ENCODE measurements at regions not wholly inside any gene's neighbourhood (a gene's known extent, or its start where the extent isn't known, plus 50 kb on each side); places are given as distances from the start of the nearest gene placed in this dataset.

- no peak overlapping the region for H2BK5ac ChIP-seq (ENCODE audit: low read length)
- no peak overlapping the region for H3K4me2 ChIP-seq (ENCODE audit: insufficient read depth, low read length, poor library complexity, severe bottlenecking)
- H3K4me3 ChIP-seq (ENCODE audit: low read length in 2 of 2) = no peak overlapping the region
- no CpG with 5 or more reads among the region's 5 CpGs for WGBS, 2 donors (ENCODE audit: extremely low coverage in 2 of 2, insufficient read length in 2 of 2, insufficient replicate concordance in 1 of 2)
- no peak overlapping the region for H3K9ac ChIP-seq (ENCODE audit: low read depth, low read length, poor library complexity)
- H3K18ac ChIP-seq (ENCODE audit: low read length) = no peak overlapping the region
- H3K9me3 ChIP-seq (replicated peaks in 1 of 2; ENCODE audit: control insufficient read depth in 2 of 2, insufficient read depth in 1 of 2, low read depth in 1 of 2, low read length in 2 of 2) = peaks cover 5 to 9% of the 10 kb centered on the region in 2 donors
- no peak overlapping the region for H3K27ac ChIP-seq (replicated peaks; ENCODE audit: low read length)
- H2AK5ac ChIP-seq (ENCODE audit: low read depth, low read length) = no peak overlapping the region
- no peak overlapping the region for H2AFZ ChIP-seq (ENCODE audit: low read length)
- H2BK120ac ChIP-seq (ENCODE audit: low read depth, low read length) = no peak overlapping the region
- DNase-seq (ENCODE audit: low spot score) = no peak
- peaks cover 9 to 96% (median 79%) of the 10 kb centered on the region in 3 experiments for H3K27me3 ChIP-seq (ENCODE audit: control insufficient read depth in 3 of 3, insufficient read depth in 3 of 3, low read depth in 1 of 3, low read length in 3 of 3)
- no peak overlapping the region for H3K14ac ChIP-seq (ENCODE audit: low read length)
- H2BK15ac ChIP-seq (ENCODE audit: low read length) = no peak overlapping the region
- H2BK12ac ChIP-seq (ENCODE audit: low read length) = no peak overlapping the region
- H3K4me1 ChIP-seq (ENCODE audit: control insufficient read depth in 2 of 2, insufficient read depth in 1 of 2, low read depth in 1 of 2, low read length in 2 of 2) = no peaks in the 10 kb centered on the region
- H3K4ac ChIP-seq (ENCODE audit: low read length) = no peak overlapping the region
- no peaks in the 10 kb centered on the region for H3K36me3 ChIP-seq (replicated peaks in 1 of 2; ENCODE audit: control insufficient read depth in 2 of 2, insufficient read depth in 2 of 2, low read length in 2 of 2)
- H3K79me1 ChIP-seq (ENCODE audit: low read depth, low read length) = no peaks in the 10 kb centered on the region
- H3K23ac ChIP-seq (ENCODE audit: low read depth, low read length, poor library complexity) = no peak overlapping the region
- no peak overlapping the region for H4K8ac ChIP-seq (ENCODE audit: low read depth, low read length)
- H4K91ac ChIP-seq (ENCODE audit: low read depth, low read length, poor library complexity) = no peak overlapping the region
These were observed 141.6 kb downstream of the TRIM27 start for GRCh38 chr6:28782113-28782673.

- Histone ChIP-seq H3K14ac (ENCODE audit: low read length) (no peak overlapping the region), H2BK5ac (ENCODE audit: low read length) (no peak overlapping the region), H3K18ac (ENCODE audit: low read length) (no peak overlapping the region), H2AFZ (ENCODE audit: low read length) (no peak overlapping the region), H4K8ac (ENCODE audit: low read depth, low read length) (no peak overlapping the region), H2BK15ac (ENCODE audit: low read length) (no peak overlapping the region), H3K4me3 (ENCODE audit: low read length in 2 of 2) (no peak overlapping the region), H3K9me3 (replicated peaks in 1 of 2; ENCODE audit: control insufficient read depth in 2 of 2, insufficient read depth in 1 of 2, low read depth in 1 of 2, low read length in 2 of 2) (peaks cover 2 to 5% of the 10 kb centered on the region in 2 donors), H3K27ac (replicated peaks; ENCODE audit: low read length) (no peak overlapping the region), H3K9ac (ENCODE audit: low read depth, low read length, poor library complexity) (no peak overlapping the region), H3K4me1 (ENCODE audit: control insufficient read depth in 2 of 2, insufficient read depth in 1 of 2, low read depth in 1 of 2, low read length in 2 of 2) (peaks cover 0 to 3% of the 10 kb centered on the region in 2 donors), H3K4ac (ENCODE audit: low read length) (no peak overlapping the region), H3K36me3 (replicated peaks in 1 of 2; ENCODE audit: control insufficient read depth in 2 of 2, insufficient read depth in 2 of 2, low read length in 2 of 2) (no peaks in the 10 kb centered on the region), H2BK120ac (ENCODE audit: low read depth, low read length) (no peak overlapping the region), H3K23ac (ENCODE audit: low read depth, low read length, poor library complexity) (no peak overlapping the region), H2AK5ac (ENCODE audit: low read depth, low read length) (no peak overlapping the region), H3K4me2 (ENCODE audit: insufficient read depth, low read length, poor library complexity, severe bottlenecking) (no peak overlapping the region), H4K91ac (ENCODE audit: low read depth, low read length, poor library complexity) (no peak overlapping the region), H3K79me1 (ENCODE audit: low read depth, low read length) (no peaks in the 10 kb centered on the region), H3K27me3 (ENCODE audit: control insufficient read depth in 3 of 3, insufficient read depth in 3 of 3, low read depth in 1 of 3, low read length in 3 of 3) (peaks cover 7 to 87% (median 84%) of the 10 kb centered on the region in 3 experiments), H2BK12ac (ENCODE audit: low read length) (no peak overlapping the region)
- DNase-seq (ENCODE audit: low spot score) = no peak
- no CpG with 5 or more reads among the region's 30 CpGs for WGBS, 2 donors (ENCODE audit: extremely low coverage in 2 of 2, insufficient read length in 2 of 2, insufficient replicate concordance in 1 of 2)
These were observed 137.7 kb downstream of the TRIM27 start for GRCh38 chr6:28785962-28786679.

- peak overlapping the region; percentile 55 to 77 for H3K4me3 ChIP-seq (ENCODE audit: low read length in 2 of 2)
- H4K8ac ChIP-seq (ENCODE audit: low read depth, low read length) = no peak overlapping the region
- no peak overlapping the region for H2AK5ac ChIP-seq (ENCODE audit: low read depth, low read length)
- H3K9me3 ChIP-seq (replicated peaks in 1 of 2; ENCODE audit: control insufficient read depth in 2 of 2, insufficient read depth in 1 of 2, low read depth in 1 of 2, low read length in 2 of 2) = peaks cover 0 to 2% of the 10 kb centered on the region in 2 donors
- no peak overlapping the region for H3K23ac ChIP-seq (ENCODE audit: low read depth, low read length, poor library complexity)
- no peak for DNase-seq (ENCODE audit: low spot score)
- H3K4ac ChIP-seq (ENCODE audit: low read length) = no peak overlapping the region
- H3K79me1 ChIP-seq (ENCODE audit: low read depth, low read length) = no peaks in the 10 kb centered on the region
- no peak overlapping the region for H2BK15ac ChIP-seq (ENCODE audit: low read length)
- no peak overlapping the region for H3K27ac ChIP-seq (replicated peaks; ENCODE audit: low read length)
- no peak overlapping the region for H4K91ac ChIP-seq (ENCODE audit: low read depth, low read length, poor library complexity)
- no peaks in the 10 kb centered on the region for H3K36me3 ChIP-seq (replicated peaks in 1 of 2; ENCODE audit: control insufficient read depth in 2 of 2, insufficient read depth in 2 of 2, low read length in 2 of 2)
- H2BK5ac ChIP-seq (ENCODE audit: low read length) = no peak overlapping the region
- peak overlapping the region; percentile 69 for H2AFZ ChIP-seq (ENCODE audit: low read length)
- peaks cover 7 to 75% (median 69%) of the 10 kb centered on the region in 3 experiments for H3K27me3 ChIP-seq (ENCODE audit: control insufficient read depth in 3 of 3, insufficient read depth in 3 of 3, low read depth in 1 of 3, low read length in 3 of 3)
- peaks cover 0 to 4% of the 10 kb centered on the region in 2 donors for H3K4me1 ChIP-seq (ENCODE audit: control insufficient read depth in 2 of 2, insufficient read depth in 1 of 2, low read depth in 1 of 2, low read length in 2 of 2)
- H3K14ac ChIP-seq (ENCODE audit: low read length) = no peak overlapping the region
- no peak overlapping the region for H3K4me2 ChIP-seq (ENCODE audit: insufficient read depth, low read length, poor library complexity, severe bottlenecking)
- no peak overlapping the region for H2BK12ac ChIP-seq (ENCODE audit: low read length)
- no CpG with 5 or more reads among the region's 20 CpGs for WGBS, 2 donors (ENCODE audit: extremely low coverage in 2 of 2, insufficient read length in 2 of 2, insufficient replicate concordance in 1 of 2)
- no peak overlapping the region for H3K9ac ChIP-seq (ENCODE audit: low read depth, low read length, poor library complexity)
- no peak overlapping the region for H2BK120ac ChIP-seq (ENCODE audit: low read depth, low read length)
- H3K18ac ChIP-seq (ENCODE audit: low read length) = no peak overlapping the region
These were observed 134.2 kb downstream of the TRIM27 start for GRCh38 chr6:28789553-28790083.

GRCh38 chr6:28791002-28791383, 132.8 kb downstream of the TRIM27 start:
- no peak overlapping the region for H2AFZ ChIP-seq (ENCODE audit: low read length)
- H3K27me3 ChIP-seq (ENCODE audit: control insufficient read depth in 3 of 3, insufficient read depth in 3 of 3, low read depth in 1 of 3, low read length in 3 of 3) = peaks cover 4 to 80% (median 70%) of the 10 kb centered on the region in 3 experiments
- H3K36me3 ChIP-seq (replicated peaks in 1 of 2; ENCODE audit: control insufficient read depth in 2 of 2, insufficient read depth in 2 of 2, low read length in 2 of 2) = no peaks in the 10 kb centered on the region
- no peak for DNase-seq (ENCODE audit: low spot score)
- H2BK120ac ChIP-seq (ENCODE audit: low read depth, low read length) = no peak overlapping the region
- no peak overlapping the region for H3K9ac ChIP-seq (ENCODE audit: low read depth, low read length, poor library complexity)
- no peak overlapping the region for H3K4ac ChIP-seq (ENCODE audit: low read length)
- no peak overlapping the region for H3K18ac ChIP-seq (ENCODE audit: low read length)
- no peak overlapping the region for H3K4me2 ChIP-seq (ENCODE audit: insufficient read depth, low read length, poor library complexity, severe bottlenecking)
- H3K14ac ChIP-seq (ENCODE audit: low read length) = no peak overlapping the region
- no peaks in the 10 kb centered on the region for H3K79me1 ChIP-seq (ENCODE audit: low read depth, low read length)
- no peaks in the 10 kb centered on the region for H3K9me3 ChIP-seq (replicated peaks in 1 of 2; ENCODE audit: control insufficient read depth in 2 of 2, insufficient read depth in 1 of 2, low read depth in 1 of 2, low read length in 2 of 2)
- no peak overlapping the region for H2BK5ac ChIP-seq (ENCODE audit: low read length)
- no peak overlapping the region for H3K23ac ChIP-seq (ENCODE audit: low read depth, low read length, poor library complexity)
- no CpG with 5 or more reads among the region's 6 CpGs for WGBS, 2 donors (ENCODE audit: extremely low coverage in 2 of 2, insufficient read length in 2 of 2, insufficient replicate concordance in 1 of 2)
- H2BK15ac ChIP-seq (ENCODE audit: low read length) = no peak overlapping the region
- no peak overlapping the region for H3K4me3 ChIP-seq (ENCODE audit: low read length in 2 of 2)
- H4K8ac ChIP-seq (ENCODE audit: low read depth, low read length) = no peak overlapping the region
- no peak overlapping the region for H2BK12ac ChIP-seq (ENCODE audit: low read length)
- peaks cover 0 to 5% of the 10 kb centered on the region in 2 donors for H3K4me1 ChIP-seq (ENCODE audit: control insufficient read depth in 2 of 2, insufficient read depth in 1 of 2, low read depth in 1 of 2, low read length in 2 of 2)
- no peak overlapping the region for H3K27ac ChIP-seq (replicated peaks; ENCODE audit: low read length)
- H2AK5ac ChIP-seq (ENCODE audit: low read depth, low read length) = no peak overlapping the region
- H4K91ac ChIP-seq (ENCODE audit: low read depth, low read length, poor library complexity) = no peak overlapping the region

All from neuronal stem cell (in vitro differentiated cells).